ENCODE measurements at regions not wholly inside any gene's neighbourhood (a gene's known extent, or its start where the extent isn't known, plus 50 kb on each side); places are given as distances from the start of the nearest gene placed in this dataset.

- Histone ChIP-seq H3K9ac (replicated peaks in 1 of 4; ENCODE audit: extremely low read depth in 1 of 4, low read depth in 3 of 4, low read length in 3 of 4) (no peak overlapping the region), H2AFZ (ENCODE audit: low read length) (no peak overlapping the region), H3K36me3 (ENCODE audit: control insufficient read depth in 2 of 4, insufficient read depth in 4 of 4, low read length in 3 of 4) (no peaks in the 10 kb centered on the region), H3K4me3 (ENCODE audit: extremely low read depth in 1 of 4, insufficient read depth in 2 of 4, low read depth in 3 of 4, low read length in 4 of 4) (no peak overlapping the region), H3K14ac (ENCODE audit: insufficient read length) (no peak overlapping the region), H3K9me3 (ENCODE audit: insufficient read depth in 2 of 2, low read depth in 1 of 2, low read length in 1 of 2) (no peaks in the 10 kb centered on the region), H3K23ac (ENCODE audit: insufficient read length) (no peak overlapping the region), H3K27me3 (replicated peaks in 1 of 4; ENCODE audit: control insufficient read depth in 3 of 4, extremely low read depth in 1 of 4, insufficient read depth in 3 of 4, low read length in 3 of 4) (no peaks in the 10 kb centered on the region), H3K4me2 (ENCODE audit: insufficient read depth in 1 of 2, low read depth in 2 of 2, low read length in 2 of 2) (no peak overlapping the region), H4K20me1 (replicated peaks in 1 of 2; ENCODE audit: control insufficient read depth in 1 of 2, insufficient read depth in 2 of 2, low read length in 2 of 2) (no peaks in the 10 kb centered on the region), H2BK15ac (ENCODE audit: low read length) (no peak overlapping the region), H3K79me2 (ENCODE audit: control insufficient read depth in 1 of 2, insufficient read depth in 2 of 2, low read length in 2 of 2) (no peaks in the 10 kb centered on the region), H4K8ac (ENCODE audit: extremely low read depth, insufficient read depth, low read length) (no peak overlapping the region), H3K27ac (ENCODE audit: low read depth, low read length) (no peak overlapping the region), H2BK120ac (replicated peaks; ENCODE audit: low read depth, low read length) (no peak overlapping the region), H3K23me2 (ENCODE audit: low read depth, low read length) (no peaks in the 10 kb centered on the region), H2BK5ac (ENCODE audit: low read depth, low read length) (no peak overlapping the region), H4K5ac (ENCODE audit: insufficient read length, low read depth, low read length) (no peak overlapping the region), H3K4ac (replicated peaks; ENCODE audit: insufficient read length, low read depth, low read length) (no peak overlapping the region), H2AK5ac (ENCODE audit: low read depth, low read length) (no peak overlapping the region), H2BK12ac (ENCODE audit: low read depth, low read length) (no peak overlapping the region), H4K91ac (replicated peaks; ENCODE audit: insufficient read length, low read length) (no peak overlapping the region), H3K79me1 (ENCODE audit: low read depth, low read length) (no peaks in the 10 kb centered on the region), H3K56ac (replicated peaks; ENCODE audit: insufficient read length, low read depth, low read length) (no peak overlapping the region), H3K18ac (ENCODE audit: extremely low read depth, low read length) (no peak overlapping the region), H2BK20ac (ENCODE audit: low read length) (no peak overlapping the region), H3K4me1 (replicated peaks in 1 of 4; ENCODE audit: control insufficient read depth in 3 of 4, insufficient read depth in 4 of 4, low read length in 3 of 4) (no peaks in the 10 kb centered on the region)
- no peak for FAIRE-seq
- POLR2A ChIA-PET (ENCODE audit: partially characterized antibody): no interaction called here
- no peak for DNase-seq (ENCODE audit: low read depth in 1 of 2, low spot score in 2 of 2)
- TF ChIP-seq SUZ12 (IDR thresholded peaks at IDR 0.05; ENCODE audit: low read length) (no peak), RAD21 (IDR thresholded peaks at IDR 0.05 in 1 of 2, conservative IDR thresholded peaks at IDR 0.05 in 1 of 2; ENCODE audit: low read depth in 2 of 2, low read length in 2 of 2) (no peak), NANOG (IDR thresholded peaks at IDR 0.05; ENCODE audit: insufficient read depth, low read depth, low read length, poor library complexity, severe bottlenecking) (no peak)
- CTCF ChIA-PET (ENCODE audit: partially characterized antibody): interaction anchor here (0.6 to 3.4 kb wide), 5 partner anchors 11 to 1704 kb away, joined by 3 to 14 read pairs (median 3); no protein-coding TSS in a partner anchor
Measured at GRCh38 chr4:163666332-163666873, 171.9 kb downstream of the TMA16 start.

All from H1 (cell line).